ENCODE measurements at regions not wholly inside any gene's neighbourhood (a gene's known extent, or its start where the extent isn't known, plus 50 kb on each side); places are given as distances from the start of the nearest gene placed in this dataset.
"Not testable (repeated sequence)": the region's sequence is repeated elsewhere in the genome, so short reads cannot be mapped to it uniquely, and the experiment has no call there.

DNA sequence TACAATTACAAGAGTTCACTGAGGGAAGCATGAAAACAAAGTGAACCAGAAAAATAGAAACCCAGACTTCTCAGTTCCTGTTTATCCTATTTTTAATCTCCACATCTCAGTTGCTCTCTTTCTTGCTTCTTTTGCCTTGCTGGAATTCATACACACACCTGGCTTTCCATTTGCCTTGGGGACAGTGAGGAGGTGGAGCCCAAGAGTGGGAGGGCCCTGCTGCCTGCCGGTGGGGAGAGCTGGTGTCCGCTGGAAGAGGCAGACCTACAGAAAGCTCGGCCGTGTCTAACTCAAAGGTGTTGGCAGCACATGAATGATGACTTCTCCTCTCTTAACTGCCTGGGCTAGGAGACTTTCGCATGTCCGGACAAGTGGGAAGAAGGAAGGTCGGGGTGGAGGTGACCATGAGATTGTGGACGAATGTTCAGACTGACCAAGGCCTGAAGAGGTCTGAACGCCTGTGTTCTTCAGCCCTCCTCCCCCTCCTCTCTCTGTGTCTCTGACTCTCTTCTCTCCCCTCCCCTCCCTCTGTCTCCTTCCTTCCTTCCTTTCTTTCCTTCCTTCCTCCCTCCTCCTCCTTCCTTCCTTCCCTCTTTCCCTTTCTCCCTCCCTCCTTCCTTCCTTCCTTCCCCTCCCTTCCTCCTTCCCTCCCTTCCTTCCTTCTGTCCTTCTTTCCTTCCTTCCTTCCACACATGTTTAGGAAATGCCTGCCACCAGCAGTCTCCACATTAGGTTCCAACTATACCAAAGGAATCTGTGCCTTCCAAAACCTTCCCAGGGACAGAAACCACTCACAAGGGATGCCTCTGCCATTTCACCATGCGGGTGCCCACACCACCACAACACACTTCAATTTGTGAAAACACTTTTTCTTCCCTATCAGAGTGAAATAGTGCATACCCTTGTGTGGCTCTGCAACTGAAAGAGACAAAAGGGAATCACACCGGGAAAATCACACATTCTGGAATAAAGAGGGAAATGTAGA is 157.3 kb upstream of the RUNX1 start:
- DNase-seq (ENCODE audit: low read depth in 2 of 2), result no peak

DNA sequence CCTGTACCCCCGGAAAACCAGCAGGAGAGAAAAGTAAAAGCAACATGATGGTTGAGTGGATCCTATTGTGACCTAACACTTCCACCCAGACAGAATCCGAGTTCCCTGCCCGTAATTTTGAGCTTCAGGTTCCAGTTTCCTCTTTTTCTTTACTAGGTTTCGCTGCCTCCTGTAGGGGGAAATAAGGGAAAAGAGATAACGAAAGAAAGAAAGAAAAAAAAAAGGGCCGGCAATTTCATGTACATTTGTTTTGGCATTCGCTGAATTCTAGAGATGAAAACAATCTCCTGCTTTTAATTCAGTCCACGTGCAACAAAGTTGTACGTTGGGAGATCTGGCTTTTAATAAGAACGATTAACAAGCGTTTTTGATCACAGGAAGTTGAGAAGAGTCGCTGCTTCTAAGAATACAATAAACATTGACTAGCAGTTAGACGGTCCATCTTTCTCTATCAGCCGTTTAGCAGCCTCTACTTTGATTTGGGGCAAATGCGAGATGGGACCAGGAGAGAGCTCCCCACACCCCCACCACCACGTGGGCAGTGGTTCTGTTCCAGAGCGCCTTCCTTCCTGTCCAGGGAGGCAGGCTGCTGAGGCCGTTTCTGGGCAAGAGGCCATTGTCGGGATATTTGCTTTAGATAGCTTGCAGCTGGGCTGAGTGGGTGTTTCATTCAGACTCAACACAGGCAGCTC is 155.9 kb upstream of the RUNX1 start:
- DNase-seq (ENCODE audit: low read depth in 2 of 2), result no peak

DNA sequence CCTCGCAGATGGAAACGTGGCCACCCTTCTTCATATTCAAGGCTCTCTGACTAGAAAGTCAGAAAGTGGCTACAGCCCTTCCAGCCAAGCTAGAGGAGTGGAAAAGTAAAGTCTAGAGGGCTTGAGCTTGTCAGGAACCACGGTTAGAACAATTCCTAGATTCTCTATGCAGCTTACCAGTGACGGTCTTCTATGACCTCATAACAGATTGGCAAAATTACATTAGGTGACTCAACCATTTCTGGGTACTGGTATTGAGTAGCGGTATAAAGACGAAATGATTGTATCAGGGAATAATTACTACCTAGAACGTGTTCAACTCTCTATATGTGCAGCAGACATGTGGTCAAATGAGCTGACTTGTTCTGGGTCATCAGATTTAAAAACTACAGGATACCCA is 155.0 kb upstream of the RUNX1 start:
- no peak for DNase-seq (ENCODE audit: low read depth in 2 of 2)

DNA sequence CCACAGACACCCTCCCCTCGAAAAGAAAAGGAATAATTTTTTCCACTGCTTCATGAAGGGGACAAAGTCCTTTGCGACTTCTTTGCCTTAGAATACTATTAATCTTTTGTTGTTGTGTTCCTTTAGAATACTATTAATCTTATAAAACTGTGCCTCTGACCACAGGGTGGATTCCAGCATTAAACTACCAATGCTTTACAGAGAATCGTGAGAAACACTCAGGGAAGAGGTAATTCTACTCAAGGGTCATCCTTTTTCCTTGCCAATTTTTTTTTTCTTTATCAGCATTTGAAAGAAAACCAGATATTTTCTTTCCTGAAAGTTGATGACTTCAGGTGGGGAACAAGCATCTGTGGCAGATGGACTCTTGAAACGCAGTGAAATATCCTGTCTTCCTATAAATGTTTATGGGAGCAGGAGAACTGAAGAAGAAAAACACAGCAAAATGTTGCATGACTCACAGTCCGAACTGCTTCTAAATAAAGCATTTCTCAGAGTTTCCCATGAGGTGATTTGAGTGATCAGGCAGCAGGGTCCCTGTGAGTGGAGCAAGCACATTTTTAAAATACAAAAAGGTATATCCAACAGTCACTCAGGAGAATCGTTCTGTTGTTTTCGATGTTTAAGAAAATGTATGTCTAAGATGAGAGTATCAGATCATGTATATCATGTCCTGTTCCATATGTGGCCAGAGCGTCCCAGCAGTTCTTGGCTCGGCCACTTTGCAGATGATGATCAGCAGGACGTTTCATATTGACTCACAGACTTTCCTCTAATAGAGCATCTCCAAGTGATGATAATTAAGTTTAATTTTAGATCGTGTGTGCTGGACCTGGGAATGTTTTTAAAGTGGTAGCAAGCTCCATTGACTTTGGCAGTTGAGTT is 154.2 kb upstream of the RUNX1 start:
- DNase-seq (ENCODE audit: low read depth in 2 of 2), result no peak

DNA sequence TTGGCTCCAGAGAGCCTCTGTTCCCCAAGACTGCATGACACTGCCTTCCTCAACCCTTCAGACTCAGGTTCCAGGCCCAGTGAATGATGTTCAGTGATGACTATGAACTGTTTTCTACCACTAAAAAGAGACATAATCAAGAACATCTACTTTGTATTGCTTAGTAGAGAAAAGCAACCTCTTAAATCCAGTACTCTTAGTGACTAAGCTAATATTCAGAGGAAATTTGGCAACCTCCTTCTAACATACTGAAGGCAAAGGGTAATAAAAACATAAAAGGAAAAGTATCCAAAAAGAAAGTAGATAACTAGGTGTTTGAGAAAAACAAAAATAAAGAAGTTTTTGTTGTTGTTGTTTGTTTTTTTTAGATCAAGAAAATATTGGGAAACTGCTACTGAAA is 153.3 kb upstream of the RUNX1 start:
- no peak for DNase-seq (ENCODE audit: low read depth in 2 of 2)

DNA sequence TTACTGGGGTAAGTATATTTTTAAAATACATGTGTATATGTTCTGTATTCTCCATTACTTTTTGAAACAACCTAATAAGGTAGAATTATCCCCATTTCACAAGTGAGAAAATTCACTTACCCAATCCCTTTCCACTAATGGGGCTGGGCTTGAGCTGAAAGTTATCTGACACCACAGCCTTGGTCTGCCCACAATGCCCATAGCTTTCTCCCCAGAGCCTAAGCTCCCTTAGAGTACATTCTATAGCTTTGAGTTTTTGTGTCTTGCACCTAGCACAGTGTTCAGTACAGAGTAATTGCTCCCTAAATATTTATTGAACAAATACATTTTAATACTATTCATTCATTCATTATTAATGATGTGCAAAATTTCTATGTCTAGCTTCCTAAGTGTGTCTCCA is 152.7 kb upstream of the RUNX1 start:
- no peak for DNase-seq (ENCODE audit: low read depth in 2 of 2)

DNA sequence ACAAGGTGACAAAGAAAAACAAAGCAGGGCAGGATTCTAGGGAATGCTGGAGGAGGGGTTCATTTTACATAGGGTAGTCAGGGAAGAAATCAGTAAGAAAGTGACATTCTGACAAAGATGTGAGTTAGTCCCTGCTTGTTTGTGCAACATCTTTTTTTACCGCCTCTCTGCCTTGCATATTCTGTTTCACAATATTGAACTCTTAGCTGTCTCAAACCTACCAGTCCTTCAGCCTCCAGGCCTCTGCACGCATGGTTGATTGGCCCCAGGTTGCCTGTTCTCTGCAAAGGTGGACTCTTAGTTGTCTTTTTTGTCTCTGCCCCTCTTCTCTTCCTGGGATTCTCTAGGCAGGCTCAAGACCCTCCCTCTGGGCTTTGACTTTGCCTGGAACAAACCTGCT is 152.2 kb upstream of the RUNX1 start:
- no peak for DNase-seq (ENCODE audit: low read depth in 2 of 2)

DNA sequence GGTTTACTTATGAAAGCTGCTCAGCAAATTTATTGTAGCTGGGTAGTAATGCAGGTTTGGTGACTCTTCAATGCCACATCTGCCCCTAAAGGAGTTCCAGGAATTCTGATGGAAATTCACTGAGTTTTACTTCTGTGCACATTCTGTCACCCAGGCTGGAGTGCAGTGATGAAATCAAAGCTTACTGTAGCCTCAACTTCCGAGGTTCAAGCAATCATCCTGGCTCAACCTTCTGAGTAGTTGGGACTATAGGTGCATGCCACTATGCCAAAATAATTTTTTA is 150.6 kb upstream of the RUNX1 start:
- no peak for DNase-seq (ENCODE audit: low read depth in 2 of 2)

DNA sequence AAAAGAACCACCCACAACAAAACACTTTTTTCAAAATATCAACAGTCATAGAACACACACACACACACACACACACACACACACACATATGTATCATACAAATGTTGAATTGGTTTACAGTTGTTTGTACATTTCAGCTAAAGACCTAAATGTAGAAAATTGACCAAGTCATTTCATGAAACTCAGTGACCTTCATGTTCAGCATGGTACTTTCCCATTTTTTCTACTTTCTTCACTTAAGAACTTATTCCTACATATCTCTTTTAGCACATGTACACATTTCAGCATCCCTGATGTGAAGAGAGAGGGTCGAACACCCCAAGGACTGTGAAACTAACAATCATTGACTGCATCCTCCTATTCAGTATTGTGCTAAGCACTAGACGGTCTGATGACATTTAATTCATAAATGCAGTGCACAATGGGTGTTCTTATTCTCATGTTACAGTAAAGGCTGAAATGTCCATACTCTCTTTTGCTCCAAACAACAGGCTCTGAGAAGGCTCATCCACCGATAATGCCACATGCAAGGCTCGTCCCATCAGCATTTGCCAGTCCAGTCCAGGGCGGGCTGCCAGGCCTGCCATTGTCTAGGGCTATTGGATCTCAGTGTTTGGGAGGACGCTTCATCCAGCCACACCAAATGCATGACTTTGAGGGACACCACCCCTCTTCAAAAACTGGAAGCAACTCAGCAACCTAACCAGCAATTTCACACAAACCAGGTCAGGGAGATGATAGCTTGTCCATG is 150.1 kb upstream of the RUNX1 start:
- no peak for DNase-seq (ENCODE audit: low read depth in 2 of 2)

DNA sequence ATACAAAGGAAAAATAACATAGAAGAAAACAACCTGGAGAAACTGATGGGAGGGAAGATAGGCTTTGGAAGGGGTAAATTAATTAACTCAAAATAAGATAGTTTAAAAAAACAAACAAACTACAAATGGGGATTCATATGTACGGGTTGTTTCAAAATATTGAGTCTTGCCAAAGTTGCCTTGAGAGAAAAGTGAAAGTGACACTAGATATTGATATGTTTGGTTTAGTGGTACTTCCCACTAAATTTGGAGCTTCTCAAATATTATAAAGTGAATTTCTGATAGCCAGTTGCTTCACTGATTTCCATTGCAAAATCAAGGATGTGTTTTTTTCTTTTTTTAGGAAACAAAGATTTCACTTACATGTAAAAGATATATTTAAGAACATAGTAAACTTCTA is 149.5 kb upstream of the RUNX1 start:
- DNase-seq (ENCODE audit: low read depth in 2 of 2), result no peak

DNA sequence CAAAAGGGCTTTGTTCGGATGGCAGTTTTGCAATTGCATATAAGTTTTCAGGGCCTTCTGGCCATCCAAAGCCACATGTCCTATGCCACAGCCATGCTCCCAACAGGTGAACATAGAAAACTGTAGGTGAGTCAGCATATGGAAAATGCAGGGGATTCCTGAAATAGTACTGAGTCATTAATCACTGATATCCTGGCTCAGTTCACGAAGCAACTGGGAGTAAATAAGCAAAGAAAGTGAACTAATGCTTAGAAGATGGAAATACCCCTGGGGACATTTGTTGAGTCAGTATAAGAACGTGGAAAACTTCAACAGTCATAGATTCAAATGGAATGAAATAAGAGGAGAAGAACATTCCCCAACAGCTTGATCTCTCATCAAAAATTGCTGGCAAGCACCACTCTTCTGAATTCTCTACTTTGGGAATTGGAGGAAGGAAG is 148.9 kb upstream of the RUNX1 start:
- DNase-seq (ENCODE audit: low read depth in 2 of 2), result no peak

DNA sequence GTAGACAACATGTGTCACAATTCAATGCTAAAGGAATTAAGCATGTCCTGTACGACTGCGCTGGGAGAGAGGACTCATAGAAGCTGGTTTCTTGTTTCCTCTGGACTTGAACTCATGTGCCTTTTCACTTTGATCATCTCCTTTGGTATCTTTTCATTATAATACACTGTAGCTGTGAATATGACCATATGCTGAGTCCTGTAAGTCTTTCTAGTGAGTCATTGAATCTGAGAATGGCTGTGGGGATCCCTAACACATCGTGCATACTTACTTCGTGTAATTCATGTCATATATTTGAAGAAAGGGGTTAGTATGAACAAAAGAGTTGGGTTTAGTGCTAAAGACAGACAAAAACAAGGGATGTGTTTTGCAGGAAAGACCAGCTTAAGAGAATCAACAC is 148.1 kb upstream of the RUNX1 start:
- no peak for DNase-seq (ENCODE audit: low read depth in 2 of 2)

DNA sequence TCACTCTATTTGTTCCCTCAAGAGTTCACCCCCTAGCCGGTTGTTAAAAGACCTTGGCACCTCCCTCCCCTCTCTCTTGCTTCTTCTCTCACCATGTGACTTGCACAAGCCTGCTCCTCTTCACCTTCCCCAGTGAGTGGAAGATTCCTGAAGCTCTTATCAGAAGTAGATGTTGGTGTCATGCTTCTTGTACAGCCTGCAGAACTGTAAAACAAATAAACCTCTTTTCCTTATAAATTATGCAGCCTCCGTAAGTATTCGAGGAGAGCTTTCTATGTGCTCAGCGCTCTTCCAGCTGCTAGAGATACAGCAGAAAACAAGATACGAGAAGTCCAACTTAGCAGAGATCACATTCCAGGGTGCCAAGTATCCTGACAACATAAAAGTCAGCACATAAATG is 147.0 kb upstream of the RUNX1 start:
- DNase-seq (ENCODE audit: low read depth in 2 of 2), result no peak

DNA sequence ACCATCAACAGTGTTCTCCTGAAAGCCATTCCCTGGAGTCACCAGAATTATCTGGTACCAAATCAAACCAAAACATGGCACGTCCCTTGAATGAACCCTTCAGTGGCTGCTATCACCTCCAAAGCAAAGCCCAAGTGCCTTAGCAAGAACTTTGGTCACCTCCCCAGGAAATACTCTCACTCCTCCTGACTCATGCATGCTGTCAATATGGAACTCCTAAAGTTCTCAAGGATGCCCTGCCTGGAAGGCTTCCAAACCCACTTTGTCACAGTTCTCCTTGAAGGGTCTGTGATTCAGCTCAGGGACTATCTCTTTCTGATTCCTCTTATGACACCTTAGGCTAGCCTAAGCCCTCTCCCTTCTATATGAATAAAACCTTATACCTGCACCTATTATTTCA is 146.1 kb upstream of the RUNX1 start:
- DNase-seq (ENCODE audit: low read depth in 2 of 2), result no peak

DNA sequence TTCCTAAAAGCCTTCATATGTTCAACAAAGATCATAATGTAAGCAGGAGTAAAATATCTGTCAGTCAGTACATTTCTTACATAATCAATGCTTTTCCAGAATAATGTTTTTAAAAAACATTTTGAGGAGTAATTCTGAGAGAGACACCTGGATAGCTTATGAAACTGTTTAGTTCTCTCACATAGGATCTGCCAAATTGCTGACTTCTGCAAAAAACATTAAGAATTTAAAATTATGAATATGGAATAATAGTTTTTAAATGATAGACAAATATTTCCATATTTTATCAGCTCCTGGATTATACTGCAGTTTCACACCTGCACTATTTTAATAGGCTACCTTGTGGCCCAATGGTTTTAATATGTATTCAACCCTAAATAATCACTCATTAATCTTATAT is 142.7 kb upstream of the RUNX1 start:
- no peak for DNase-seq (ENCODE audit: low read depth in 2 of 2)

DNA sequence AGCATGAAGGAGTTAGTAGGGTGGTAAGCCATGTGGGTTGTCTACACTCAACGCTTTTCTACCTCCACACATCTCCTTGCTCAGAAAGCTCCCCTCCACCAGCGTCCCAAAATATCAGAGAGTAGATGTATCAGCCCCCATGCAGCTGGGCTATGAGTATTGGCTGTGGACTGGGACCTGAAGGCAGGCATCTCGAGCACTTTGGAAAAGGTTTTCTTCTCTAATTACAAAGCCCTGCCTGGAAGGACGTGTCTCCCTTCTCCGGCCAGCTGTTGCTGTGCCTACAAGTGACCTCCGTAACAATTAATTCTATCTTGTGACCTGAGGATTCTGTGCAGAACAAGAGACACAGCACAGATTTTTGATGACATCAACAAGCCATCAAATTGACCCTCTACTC is 142.0 kb upstream of the RUNX1 start:
- DNase-seq (ENCODE audit: low read depth in 2 of 2), result no peak

DNA sequence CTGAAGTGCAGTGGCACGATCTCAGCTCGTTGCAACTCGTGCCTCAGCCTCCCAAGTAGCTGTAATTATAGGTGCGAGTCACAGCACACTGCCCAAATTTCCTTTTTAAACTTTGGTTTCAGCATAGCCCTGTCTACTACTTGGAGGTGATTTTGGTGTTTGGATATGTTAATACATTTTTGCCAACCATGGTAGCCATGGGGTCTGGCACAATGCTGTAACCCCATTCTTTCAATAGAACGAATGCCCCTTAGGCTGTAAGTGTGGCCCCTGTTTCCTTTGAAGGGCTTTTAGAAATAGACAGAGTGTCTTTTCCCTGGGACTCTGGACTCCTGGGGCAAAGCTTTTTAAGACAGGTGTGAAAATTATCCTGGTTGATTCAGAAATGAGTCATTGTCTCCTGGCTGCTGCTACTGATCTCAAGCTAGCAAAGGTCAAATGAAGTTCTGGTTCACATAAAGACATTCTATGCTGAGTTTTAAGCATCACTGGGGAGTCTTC is 141.1 kb upstream of the RUNX1 start:
- DNase-seq (ENCODE audit: low read depth in 2 of 2), result no peak

DNA sequence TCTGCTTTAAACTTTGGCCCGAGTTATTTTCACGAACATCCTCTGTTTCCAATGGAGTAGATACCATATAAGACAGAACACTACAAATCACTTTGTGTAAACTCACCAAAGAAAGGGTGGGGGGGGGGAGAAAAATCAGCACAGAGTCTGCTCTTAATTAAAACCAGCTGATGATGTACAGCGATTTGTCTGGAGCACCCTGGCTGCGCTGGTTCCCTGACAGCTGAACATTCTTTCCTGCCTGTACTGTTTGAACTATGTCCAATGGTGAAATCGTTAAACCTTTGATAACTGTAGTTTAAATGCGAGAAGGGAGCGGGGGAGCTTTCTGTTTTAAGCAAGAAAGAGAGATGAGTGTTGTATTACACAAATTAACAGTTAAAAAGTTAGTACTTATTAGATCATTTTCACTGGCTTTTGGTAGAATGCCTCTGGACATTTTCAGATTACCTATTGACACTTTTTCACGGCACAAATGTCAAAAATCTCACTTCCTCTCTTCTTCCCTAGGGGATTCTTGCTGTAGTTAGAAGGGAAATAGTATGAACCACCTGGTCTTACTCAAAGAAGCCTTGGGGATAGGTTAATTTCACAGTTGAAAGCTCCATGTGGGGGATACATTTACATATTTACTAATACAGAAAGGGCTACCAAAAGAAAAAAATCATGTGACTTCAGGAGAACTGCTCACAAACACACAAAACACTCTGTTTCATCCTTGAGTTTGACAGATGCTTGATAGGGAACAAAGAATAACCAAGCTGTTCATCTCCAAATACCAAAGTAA is 140.2 kb upstream of the RUNX1 start:
- DNase-seq (ENCODE audit: low read depth in 2 of 2), result no peak

DNA sequence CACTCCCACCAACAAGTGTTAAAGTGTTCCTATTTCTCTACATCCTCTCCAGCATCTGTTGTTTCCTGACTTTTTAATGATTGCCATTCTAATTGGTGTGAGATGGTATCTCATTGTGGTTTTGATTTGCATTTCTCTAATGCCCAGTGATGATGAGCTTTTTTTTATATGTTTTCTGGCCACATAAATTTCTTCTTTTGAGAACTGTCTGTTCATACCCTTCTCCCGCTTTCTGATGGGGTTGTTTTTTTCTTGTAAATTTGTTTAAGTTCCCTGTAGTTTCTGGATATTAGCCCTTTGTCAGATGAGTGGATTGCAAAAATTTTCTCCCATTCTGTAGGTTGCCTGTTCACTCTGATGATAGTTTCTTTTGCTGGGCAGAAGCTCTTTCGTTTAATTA is 134.3 kb upstream of the RUNX1 start:
- DNase-seq (ENCODE audit: low read depth in 2 of 2), result not testable (repeated sequence)

DNA sequence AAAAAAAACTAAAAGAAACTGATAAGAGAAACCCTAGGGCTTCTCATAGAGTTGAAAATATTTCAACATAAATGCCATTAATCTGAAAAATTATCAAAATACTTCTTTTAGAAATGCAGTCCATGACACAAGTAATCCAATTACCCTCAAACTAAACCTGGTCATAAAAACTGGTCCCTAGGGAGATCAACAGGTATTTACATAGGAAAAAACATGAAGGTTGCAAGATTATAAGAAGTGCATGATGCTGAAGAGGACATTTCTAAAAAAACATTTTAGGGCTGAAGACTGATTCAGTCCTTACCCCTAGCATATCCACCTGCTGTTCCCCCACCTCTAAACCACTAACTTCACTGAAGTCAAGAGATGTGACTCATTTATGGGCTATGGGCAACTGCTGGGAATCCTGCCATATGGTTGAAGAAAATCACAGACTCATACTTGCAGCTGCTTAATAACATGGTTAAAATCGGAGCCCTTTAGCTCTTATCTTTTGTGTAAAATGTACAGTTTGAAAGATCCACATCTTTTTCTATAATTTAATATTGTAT is 131.0 kb upstream of the RUNX1 start:
- DNase-seq (ENCODE audit: low read depth in 2 of 2), result no peak
